HEK293 (cell line): ENCODE measurements at regions not wholly inside any gene's neighbourhood (a gene's known extent, or its start where the extent isn't known, plus 50 kb on each side); places are given as distances from the start of the nearest gene placed in this dataset.

Experiments used
- CTCF ChIP-seq: fragments of 450-650 bp; formaldehyde crosslinking; IDR thresholded peaks from 2 replicates; pipeline ENCODE4 v1.5.1; 2016; ENCODE audit warnings: missing biosample characterization, missing genetic modification characterization
- ZFP41 ChIP-seq: fragments of 450-650 bp; formaldehyde crosslinking; IDR thresholded peaks from 2 replicates; pipeline ENCODE4 v1.5.1; 2016; ENCODE audit warnings: missing biosample characterization, missing genetic modification characterization, borderline replicate concordance
- ZNF112 ChIP-seq: fragments of 450-650 bp; formaldehyde crosslinking; IDR thresholded peaks from 2 replicates; pipeline ENCODE4 v1.5.0; 2017; ENCODE audit warnings: missing biosample characterization, missing genetic modification characterization
- ZNF274 ChIP-seq, 2 experiments: fragments of 200-500 bp in 1 of 2; fragments of 450-650 bp in 1 of 2; sonication (Bioruptor generic) in 1 of 2; formaldehyde crosslinking in 1 of 2; IDR thresholded peaks; 2 replicates each; pipeline versions ENCODE4 v1.5.1 to v1.6.1; 2014 to 2016; ENCODE audit warnings: borderline replicate concordance in 1 of 2, inconsistent platforms in 1 of 2, low read length in 1 of 2, missing biosample characterization in 1 of 2, missing genetic modification characterization in 1 of 2
- ZNF302 ChIP-seq: fragments of 450-650 bp; formaldehyde crosslinking; IDR thresholded peaks from 2 replicates; pipeline ENCODE4 v1.5.1; 2016; ENCODE audit warnings: missing biosample characterization, missing genetic modification characterization, low read depth
- ZNF518A ChIP-seq: fragments of 450-650 bp; formaldehyde crosslinking; conservative IDR thresholded peaks from 2 replicates; pipeline ENCODE4 v1.5.1; 2016; ENCODE audit warnings: low read depth, missing biosample characterization, missing genetic modification characterization
- ZNF626 ChIP-seq: fragments of 450-650 bp; sonication (Bioruptor Pico); formaldehyde crosslinking; IDR thresholded peaks from 2 replicates; pipeline ENCODE4 v1.5.1; 2018; ENCODE audit warnings: missing biosample characterization, missing genetic modification characterization, inconsistent platforms
- ZNF707 ChIP-seq: fragments of 450-650 bp; formaldehyde crosslinking; IDR thresholded peaks from 2 replicates; pipeline ENCODE4 v1.5.1; 2016; ENCODE audit warnings: missing biosample characterization, missing genetic modification characterization

GRCh38 chr7:97419898-97420297 is 302.4 kb downstream of the SDHAF3 start:
- TF ChIP-seq ZNF302 (tag by site-specific recombination) (no peak), ZFP41 (tag by site-specific recombination) (no peak), CTCF (tag by site-specific recombination) (no peak), ZNF626 (no peak), ZNF274 (IDR thresholded peaks at IDR 0.05; ENCODE audit: low read length) (no peak), ZNF274 (tag by site-specific recombination; IDR thresholded peaks at IDR 0.05; ENCODE audit: borderline replicate concordance) (no peak), ZNF518A (tag by site-specific recombination) (no peak), ZNF707 (tag by site-specific recombination) (no peak), ZNF112 (tag by site-specific recombination) (no peak)
